Cardiac muscle cell (in vitro differentiated cells and primary cell): ENCODE measurements at regions not wholly inside any gene's neighbourhood (a gene's known extent, or its start where the extent isn't known, plus 50 kb on each side); places are given as distances from the start of the nearest gene placed in this dataset.

Experiments used
- DNase-seq, 2 donors: peaks; one replicate each; pipeline versions ENCODE4 v3.0.0 to v3.0.0-alpha.2; 2010 to 2017; ENCODE audit warnings: low read depth in 1 of 2, low spot score in 1 of 2
- H3K27ac ChIP-seq: fragments of 200-600 bp; sonication (generic); 2 replicates; pipeline ENCODE4 v1.5.1; 2016
- H3K27me3 ChIP-seq: fragments of 200-600 bp; sonication (generic); 2 replicates; pipeline ENCODE4 v1.6.0; 2016; ENCODE audit warnings: control low read depth
- H3K36me3 ChIP-seq: fragments of 200-600 bp; sonication (generic); 2 replicates; pipeline ENCODE4 v1.5.1; 2016; ENCODE audit warnings: control low read depth
- H3K4me1 ChIP-seq: fragments of 200-600 bp; sonication (generic); 2 replicates; pipeline ENCODE4 v1.8.1; 2017; ENCODE audit warnings: low read depth, mild to moderate bottlenecking, mixed run types
- H3K4me3 ChIP-seq: fragments of 200-600 bp; sonication (generic); 2 replicates; pipeline ENCODE4 v1.5.1; 2016; ENCODE audit warnings: mild to moderate bottlenecking
- H3K9me3 ChIP-seq: fragments of 200-600 bp; sonication (generic); 2 replicates; pipeline ENCODE4 v1.5.1; 2017; ENCODE audit warnings: low read depth, mild to moderate bottlenecking, control low read depth
- TF ChIP-seq, protein P1 (sequence below): IDR thresholded peaks from 2 replicates; pipeline ENCODE4 v1.5.1; 2012; ENCODE audit warnings: low read depth, mild to moderate bottlenecking, low read length

DNA sequence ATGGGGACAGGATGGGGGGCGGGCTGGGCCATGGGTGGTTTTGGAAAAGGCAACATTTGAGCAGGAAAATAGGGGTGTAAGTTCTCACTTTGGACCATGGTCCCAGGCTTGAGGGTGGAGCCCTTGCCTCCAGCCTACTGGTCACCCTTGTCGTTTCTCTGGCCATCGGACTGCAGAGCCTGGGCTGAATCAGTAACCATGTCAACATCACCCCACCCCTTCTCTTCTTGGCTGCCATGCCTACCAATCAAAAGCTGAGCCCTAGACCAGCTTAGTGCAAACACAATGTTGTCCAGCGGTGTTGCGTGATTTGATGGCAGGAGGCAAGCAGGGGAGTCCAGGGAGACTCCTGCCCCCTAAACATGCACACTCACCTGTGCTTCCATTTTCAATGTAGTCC is 231.0 kb upstream of the KAZN start:
- TF ChIP-seq, protein P1, sequence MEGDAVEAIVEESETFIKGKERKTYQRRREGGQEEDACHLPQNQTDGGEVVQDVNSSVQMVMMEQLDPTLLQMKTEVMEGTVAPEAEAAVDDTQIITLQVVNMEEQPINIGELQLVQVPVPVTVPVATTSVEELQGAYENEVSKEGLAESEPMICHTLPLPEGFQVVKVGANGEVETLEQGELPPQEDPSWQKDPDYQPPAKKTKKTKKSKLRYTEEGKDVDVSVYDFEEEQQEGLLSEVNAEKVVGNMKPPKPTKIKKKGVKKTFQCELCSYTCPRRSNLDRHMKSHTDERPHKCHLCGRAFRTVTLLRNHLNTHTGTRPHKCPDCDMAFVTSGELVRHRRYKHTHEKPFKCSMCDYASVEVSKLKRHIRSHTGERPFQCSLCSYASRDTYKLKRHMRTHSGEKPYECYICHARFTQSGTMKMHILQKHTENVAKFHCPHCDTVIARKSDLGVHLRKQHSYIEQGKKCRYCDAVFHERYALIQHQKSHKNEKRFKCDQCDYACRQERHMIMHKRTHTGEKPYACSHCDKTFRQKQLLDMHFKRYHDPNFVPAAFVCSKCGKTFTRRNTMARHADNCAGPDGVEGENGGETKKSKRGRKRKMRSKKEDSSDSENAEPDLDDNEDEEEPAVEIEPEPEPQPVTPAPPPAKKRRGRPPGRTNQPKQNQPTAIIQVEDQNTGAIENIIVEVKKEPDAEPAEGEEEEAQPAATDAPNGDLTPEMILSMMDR: no peak
- H3K4me1 ChIP-seq: peaks cover 8% of the 10 kb centered on the region
- no peak for DNase-seq

GRCh38 chr1:14369526-14370213 is 228.8 kb upstream of the KAZN start:
- Histone ChIP-seq H3K27ac (no peak overlapping the region), H3K4me3 (no peak overlapping the region), H3K27me3 (no peaks in the 10 kb centered on the region), H3K36me3 (no peaks in the 10 kb centered on the region), H3K4me1 (peaks cover 8% of the 10 kb centered on the region), H3K9me3 (no peaks in the 10 kb centered on the region)
- DNase-seq: no peak
- TF ChIP-seq, protein P1: no peak

More for the DNA sequence above, 231.0 kb upstream of the KAZN start:
- no peaks in the 10 kb centered on the region for H3K27me3 ChIP-seq
- no peaks in the 10 kb centered on the region for H3K9me3 ChIP-seq
- H3K27ac ChIP-seq: no peak overlapping the region
- H3K36me3 ChIP-seq: no peaks in the 10 kb centered on the region
- no peak overlapping the region for H3K4me3 ChIP-seq

GRCh38 chr1:14371771-14372497 is 226.6 kb upstream of the KAZN start:
- no peak overlapping the region for H3K4me3 ChIP-seq
- no peaks in the 10 kb centered on the region for H3K36me3 ChIP-seq
- H3K4me1 ChIP-seq: no peaks in the 10 kb centered on the region
- TF ChIP-seq, protein P1: no peak
- H3K27me3 ChIP-seq: no peaks in the 10 kb centered on the region
- no peak overlapping the region for H3K27ac ChIP-seq
- no peak for DNase-seq
- H3K9me3 ChIP-seq: no peaks in the 10 kb centered on the region

- Histone ChIP-seq H3K9me3 (no peaks in the 10 kb centered on the region), H3K27ac (no peak overlapping the region), H3K4me1 (no peaks in the 10 kb centered on the region), H3K4me3 (no peak overlapping the region), H3K36me3 (no peaks in the 10 kb centered on the region), H3K27me3 (no peaks in the 10 kb centered on the region)
- TF ChIP-seq, protein P1: no peak
- no peak for DNase-seq
Measured at GRCh38 chr1:14372526-14372925, 226.0 kb upstream of the KAZN start.

DNA sequence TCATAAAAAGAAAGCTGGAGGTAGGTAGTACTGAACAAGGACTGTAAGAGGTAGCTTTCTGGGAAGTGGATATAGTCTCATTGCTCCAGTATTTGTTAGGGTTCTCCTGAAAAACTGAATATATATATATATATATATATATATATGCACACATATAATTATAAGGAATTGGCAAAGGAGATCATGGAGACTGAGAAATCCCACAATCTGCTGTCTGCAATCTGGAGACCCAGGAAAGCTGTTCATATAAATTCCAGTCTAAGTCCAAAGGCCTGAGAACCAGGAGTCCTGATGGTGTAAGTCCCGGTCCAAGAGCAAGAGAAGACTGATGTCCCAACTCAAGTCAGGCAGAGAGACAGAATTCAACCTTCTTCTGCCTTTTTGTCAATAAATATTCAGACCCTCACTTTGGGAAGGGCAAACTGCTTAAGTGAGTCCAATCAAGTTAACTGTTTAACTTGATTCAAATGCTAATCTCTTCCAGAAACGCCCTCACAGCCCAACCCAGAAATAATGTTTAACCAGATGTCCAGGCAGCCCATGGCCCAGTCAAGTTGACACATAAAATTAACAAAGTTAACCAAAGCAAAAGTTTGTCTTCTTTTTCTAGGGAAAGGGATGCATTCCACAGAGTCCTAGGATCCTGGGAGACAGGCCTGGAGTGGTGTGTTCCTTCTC is 225.3 kb upstream of the KAZN start:
- Histone ChIP-seq H3K27me3 (no peaks in the 10 kb centered on the region), H3K4me1 (no peaks in the 10 kb centered on the region), H3K27ac (no peak overlapping the region), H3K36me3 (no peaks in the 10 kb centered on the region), H3K4me3 (no peak overlapping the region), H3K9me3 (no peaks in the 10 kb centered on the region)
- TF ChIP-seq, protein P1: no peak
- DNase-seq: no peak
